Neuronal stem cell (in vitro differentiated cells): ENCODE measurements at regions not wholly inside any gene's neighbourhood (a gene's known extent, or its start where the extent isn't known, plus 50 kb on each side); places are given as distances from the start of the nearest gene placed in this dataset.
A peak's percentile ranks its signal among the peaks of the same experiment; 100 is the strongest.

Source experiments
- DNase-seq: peaks from one replicate; pipeline ENCODE4 v3.0.0-alpha.2; 2013; ENCODE audit warnings: low spot score
- H2AFZ ChIP-seq: one replicate; pipeline ENCODE4 v1.6.1; 2013; ENCODE audit warnings: mild to moderate bottlenecking, low read length, inconsistent platforms
- H2AK5ac ChIP-seq: 2 replicates; pipeline ENCODE4 v1.6.1; 2013; ENCODE audit warnings: low read depth, mild to moderate bottlenecking, inconsistent platforms, low read length, moderate library complexity, mixed read lengths
- H2BK120ac ChIP-seq: 2 replicates; pipeline ENCODE4 v1.6.1; 2013; ENCODE audit warnings: low read depth, mild to moderate bottlenecking, inconsistent platforms, low read length, moderate library complexity, mixed read lengths
- H2BK12ac ChIP-seq: one replicate; pipeline ENCODE4 v1.6.1; 2013; ENCODE audit warnings: low read length, inconsistent platforms
- H2BK15ac ChIP-seq: 2 replicates; pipeline ENCODE4 v1.6.1; 2013; ENCODE audit warnings: mild to moderate bottlenecking, low read length, inconsistent platforms, mixed read lengths
- H2BK5ac ChIP-seq: one replicate; pipeline ENCODE4 v1.6.1; 2013; ENCODE audit warnings: inconsistent platforms, mild to moderate bottlenecking, low read length, moderate library complexity
- H3K14ac ChIP-seq: one replicate; pipeline ENCODE4 v1.6.1; 2013; ENCODE audit warnings: low read length, inconsistent platforms
- H3K18ac ChIP-seq: 2 replicates; pipeline ENCODE4 v1.6.1; 2013; ENCODE audit warnings: low read length, inconsistent platforms
- H3K23ac ChIP-seq: 2 replicates; pipeline ENCODE4 v1.6.1; 2013; ENCODE audit warnings: low read depth, mild to moderate bottlenecking, mixed read lengths, low read length, inconsistent platforms; ENCODE audit not compliant: poor library complexity
- H3K27ac ChIP-seq: replicated peaks from 3 replicates; pipeline ENCODE4 v1.5.1; 2013; ENCODE audit warnings: low read length, inconsistent platforms
- H3K27me3 ChIP-seq, 3 experiments: 2 replicates each; pipeline ENCODE4 v1.6.1; 2013; ENCODE audit warnings: low read length in 3 of 3, mild to moderate bottlenecking in 2 of 3, inconsistent platforms in 1 of 3, low read depth in 1 of 3, mixed read lengths in 1 of 3, moderate library complexity in 1 of 3; ENCODE audit not compliant: control insufficient read depth in 3 of 3, insufficient read depth in 3 of 3
- H3K36me3 ChIP-seq, 2 donors: replicated peaks in 1 of 2; 2 replicates each; pipeline ENCODE4 v1.6.1; 2013; ENCODE audit warnings: low read length in 2 of 2; ENCODE audit not compliant: control insufficient read depth in 2 of 2, insufficient read depth in 2 of 2
- H3K4ac ChIP-seq: 2 replicates; pipeline ENCODE4 v1.6.1; 2013; ENCODE audit warnings: inconsistent platforms, mild to moderate bottlenecking, low read length, moderate library complexity
- H3K4me1 ChIP-seq, 2 donors: 1 replicate in 1 of 2; 2 replicates in 1 of 2; pipeline ENCODE4 v1.6.1; 2013; ENCODE audit warnings: low read length in 2 of 2, low read depth in 1 of 2; ENCODE audit not compliant: control insufficient read depth in 2 of 2, insufficient read depth in 1 of 2
- H3K4me2 ChIP-seq: one replicate; pipeline ENCODE4 v1.6.1; 2013; ENCODE audit warnings: mild to moderate bottlenecking, low read length, inconsistent platforms; ENCODE audit not compliant: insufficient read depth, poor library complexity, severe bottlenecking
- H3K4me3 ChIP-seq, 2 donors: 2 replicates each; pipeline ENCODE4 v1.5.1; 2013; ENCODE audit warnings: low read length in 2 of 2, mild to moderate bottlenecking in 2 of 2, inconsistent platforms in 1 of 2, moderate library complexity in 1 of 2
- H3K79me1 ChIP-seq: one replicate; pipeline ENCODE4 v1.6.1; 2013; ENCODE audit warnings: low read depth, mild to moderate bottlenecking, inconsistent platforms, low read length, moderate library complexity
- H3K9ac ChIP-seq: one replicate; pipeline ENCODE4 v1.6.1; 2013; ENCODE audit warnings: mild to moderate bottlenecking, low read depth, low read length, inconsistent platforms; ENCODE audit not compliant: poor library complexity
- H3K9me3 ChIP-seq, 2 donors: replicated peaks in 1 of 2; 2 replicates each; pipeline versions ENCODE3 to v1.6.1; 2013; ENCODE audit warnings: low read length in 2 of 2, mild to moderate bottlenecking in 2 of 2, inconsistent platforms in 1 of 2, low read depth in 1 of 2, mixed read lengths in 1 of 2, moderate library complexity in 1 of 2; ENCODE audit not compliant: control insufficient read depth in 2 of 2, insufficient read depth in 1 of 2
- H4K8ac ChIP-seq: one replicate; pipeline ENCODE4 v1.6.1; 2013; ENCODE audit warnings: low read depth, mild to moderate bottlenecking, inconsistent platforms, low read length, moderate library complexity
- H4K91ac ChIP-seq: one replicate; pipeline ENCODE4 v1.6.1; 2013; ENCODE audit warnings: low read length, low read depth, mild to moderate bottlenecking, inconsistent platforms; ENCODE audit not compliant: poor library complexity
- WGBS, 2 donors: extraction: QIAGEN DNeasy Blood & Tissue Kit; methylation state at CpG; one replicate each; pipeline ENCODE4 v1.1.7; 2013; ENCODE audit warnings: missing lambda C conversion rate in 2 of 2, mixed read lengths in 1 of 2; ENCODE audit not compliant: insufficient read length in 2 of 2, insufficient replicate concordance in 1 of 2; ENCODE audit errors: extremely low coverage in 2 of 2; 5-methylcytosine and 5-hydroxymethylcytosine counted together

DNA sequence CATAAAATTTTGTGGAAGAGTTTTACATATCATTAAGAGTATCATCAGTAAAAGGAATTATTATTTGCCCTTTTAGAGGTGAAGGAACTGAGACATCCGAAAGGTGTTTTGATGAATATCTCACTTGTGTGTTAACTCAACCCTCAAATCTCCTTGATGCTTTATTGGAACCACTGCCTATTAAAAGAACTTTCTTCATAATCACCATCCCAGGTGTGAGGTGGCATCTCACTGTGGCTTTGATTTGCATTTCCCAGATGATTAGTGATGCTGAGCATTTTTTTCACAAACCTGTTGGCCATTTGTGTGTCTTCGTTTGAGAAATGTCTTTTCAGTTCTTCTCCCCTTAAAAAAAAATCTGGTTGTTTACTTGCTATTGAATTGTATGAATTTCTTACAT lies 134.0 kb upstream of the SYN3 start:
- no peaks in the 10 kb centered on the region for H3K79me1 ChIP-seq
- no peak overlapping the region for H2AFZ ChIP-seq
- H2BK12ac ChIP-seq = no peak overlapping the region
- peaks cover 2 to 11% of the 10 kb centered on the region in 2 donors for H3K4me1 ChIP-seq
- no peak overlapping the region for H2BK5ac ChIP-seq
- H2BK15ac ChIP-seq = no peak overlapping the region
- H3K4me3 ChIP-seq = no peak overlapping the region
- DNase-seq = no peak
- H2AK5ac ChIP-seq = no peak overlapping the region
- H3K4ac ChIP-seq = no peak overlapping the region
- no peaks in the 10 kb centered on the region for H3K36me3 ChIP-seq
- H3K27ac ChIP-seq = no peak overlapping the region
- no peak overlapping the region for H4K91ac ChIP-seq
- no peak overlapping the region for H3K9ac ChIP-seq
- H3K9me3 ChIP-seq = no peaks in the 10 kb centered on the region
- no peak overlapping the region for H3K18ac ChIP-seq
- H3K14ac ChIP-seq = no peak overlapping the region
- no peaks in the 10 kb centered on the region for H3K27me3 ChIP-seq
- no peak overlapping the region for H2BK120ac ChIP-seq
- no peak overlapping the region for H4K8ac ChIP-seq
- WGBS, 2 donors = no CpG with 5 or more reads among the region's 2 CpGs
- H3K23ac ChIP-seq = no peak overlapping the region
- H3K4me2 ChIP-seq = no peak overlapping the region

DNA sequence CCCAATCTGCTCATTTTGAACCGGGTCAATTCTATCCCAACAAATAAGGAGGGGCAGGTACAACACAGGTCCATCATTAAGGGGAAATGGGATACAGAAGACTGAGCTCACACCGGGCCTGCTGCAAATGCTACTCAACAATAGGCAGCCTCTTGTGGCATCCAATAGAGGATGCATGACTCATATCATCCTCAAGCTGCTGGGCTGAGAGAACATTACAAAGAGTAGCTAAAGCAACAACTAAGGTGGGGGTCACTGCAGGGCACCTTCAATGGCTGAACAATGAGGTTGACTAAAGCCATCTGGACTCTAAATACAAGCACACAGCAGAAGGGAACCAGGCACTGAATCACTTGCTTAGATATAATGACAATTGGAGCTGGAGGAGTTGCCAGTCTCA lies 130.1 kb upstream of the SYN3 start:
- WGBS, 2 donors = no CpG with 5 or more reads among the region's 2 CpGs

DNA sequence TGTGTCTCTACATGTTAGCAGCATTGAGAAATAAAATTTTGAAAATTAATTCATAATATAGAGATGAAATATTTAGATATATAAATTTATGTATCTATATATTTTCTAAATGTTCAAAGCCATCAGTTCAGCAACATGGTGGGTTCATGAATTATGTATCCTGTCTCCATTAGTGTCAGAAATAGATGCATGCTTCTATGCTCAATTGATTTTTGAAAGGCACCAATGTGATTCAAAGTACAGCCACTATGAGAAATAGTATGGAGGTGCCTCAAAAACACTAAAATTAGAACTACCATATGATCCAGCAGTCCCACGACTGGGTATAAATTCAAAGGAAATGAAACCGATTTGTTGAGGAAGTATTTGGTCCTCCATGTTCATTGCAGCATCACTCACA lies 128.6 kb upstream of the SYN3 start:
- Histone ChIP-seq H3K4me1 (peaks cover 2 to 10% of the 10 kb centered on the region in 2 donors), H3K79me1 (no peaks in the 10 kb centered on the region), H2AFZ (no peak overlapping the region), H3K4me3 (no peak overlapping the region), H4K91ac (no peak overlapping the region), H4K8ac (no peak overlapping the region), H3K18ac (no peak overlapping the region), H2AK5ac (no peak overlapping the region), H3K9ac (no peak overlapping the region), H2BK120ac (no peak overlapping the region), H3K4ac (no peak overlapping the region), H3K27ac (no peak overlapping the region), H2BK5ac (no peak overlapping the region), H2BK15ac (no peak overlapping the region), H3K36me3 (no peaks in the 10 kb centered on the region), H3K23ac (no peak overlapping the region), H3K27me3 (no peaks in the 10 kb centered on the region), H3K14ac (no peak overlapping the region), H2BK12ac (no peak overlapping the region), H3K9me3 (no peaks in the 10 kb centered on the region), H3K4me2 (no peak overlapping the region)
- no peak for DNase-seq
- WGBS, 2 donors = no CpG with 5 or more reads among the region's 2 CpGs

More for the DNA sequence above, 130.1 kb upstream of the SYN3 start:
- Histone ChIP-seq H3K4me2 (no peak overlapping the region), H2AFZ (no peak overlapping the region), H4K91ac (no peak overlapping the region), H2BK15ac (no peak overlapping the region), H2BK120ac (no peak overlapping the region), H3K79me1 (no peaks in the 10 kb centered on the region), H2AK5ac (no peak overlapping the region), H3K4me3 (no peak overlapping the region), H3K9me3 (no peaks in the 10 kb centered on the region), H3K4ac (no peak overlapping the region), H3K36me3 (no peaks in the 10 kb centered on the region), H3K14ac (no peak overlapping the region), H3K18ac (no peak overlapping the region), H3K9ac (no peak overlapping the region), H2BK12ac (no peak overlapping the region), H3K27me3 (no peaks in the 10 kb centered on the region), H3K23ac (no peak overlapping the region), H3K4me1 (peaks cover 2 to 10% of the 10 kb centered on the region in 2 donors), H3K27ac (peak overlapping the region; percentile 14), H2BK5ac (no peak overlapping the region), H4K8ac (no peak overlapping the region)
- no peak for DNase-seq

DNA sequence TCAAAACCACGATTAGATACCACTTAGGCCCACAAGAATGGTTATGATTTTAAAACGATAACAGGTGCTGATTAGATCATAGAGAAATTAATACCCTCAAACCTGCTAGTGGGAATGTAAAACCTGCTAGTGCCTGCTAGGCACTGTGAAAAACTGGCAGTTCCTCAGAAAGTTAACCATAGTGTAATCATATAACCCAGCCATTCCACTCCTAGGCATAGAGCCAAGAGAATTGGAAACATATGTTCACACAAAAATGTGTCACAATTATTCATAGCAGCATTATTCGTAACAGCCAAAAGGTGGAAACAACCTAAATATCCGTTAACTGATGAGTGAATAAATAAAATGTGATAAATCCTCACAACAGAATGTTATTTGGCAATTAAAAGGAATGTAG lies 122.2 kb upstream of the SYN3 start:
- H4K8ac ChIP-seq = no peak overlapping the region
- no peak overlapping the region for H3K23ac ChIP-seq
- H3K18ac ChIP-seq = no peak overlapping the region
- H2BK15ac ChIP-seq = no peak overlapping the region
- no peaks in the 10 kb centered on the region for H3K27me3 ChIP-seq
- no peaks in the 10 kb centered on the region for H3K9me3 ChIP-seq
- no peak overlapping the region for H2AFZ ChIP-seq
- no peak overlapping the region for H2BK12ac ChIP-seq
- H3K4ac ChIP-seq = no peak overlapping the region
- H3K9ac ChIP-seq = no peak overlapping the region
- no peak overlapping the region for H4K91ac ChIP-seq
- no peak overlapping the region for H3K4me3 ChIP-seq
- H3K4me2 ChIP-seq = no peak overlapping the region
- H2BK120ac ChIP-seq = no peak overlapping the region
- no peaks in the 10 kb centered on the region for H3K36me3 ChIP-seq
- no peak overlapping the region for H2BK5ac ChIP-seq
- no peak for DNase-seq
- H2AK5ac ChIP-seq = no peak overlapping the region
- WGBS, 2 donors = no CpG with 5 or more reads among the region's 4 CpGs
- H3K27ac ChIP-seq = no peak overlapping the region
- H3K14ac ChIP-seq = no peak overlapping the region
- no peaks in the 10 kb centered on the region for H3K79me1 ChIP-seq
- no peaks in the 10 kb centered on the region for H3K4me1 ChIP-seq
